GM12878 (cell line): ENCODE measurements at regions not wholly inside any gene's neighbourhood (a gene's known extent, or its start where the extent isn't known, plus 50 kb on each side); places are given as distances from the start of the nearest gene placed in this dataset.
"Not testable (repeated sequence)": the region's sequence is repeated elsewhere in the genome, so short reads cannot be mapped to it uniquely, and the experiment has no call there.

ENCODE experiments used
- ATAC-seq: fragments of 200-7000 bp; cut with Tn5 transposase; 3 replicates; pipeline ENCODE4 v1.9.1; 2020; ENCODE audit warnings: mild to moderate bottlenecking, moderate library complexity
- BruUV-seq: library from RNA; stranded (reverse); fragments of 400-500 nt; replicated peaks from 2 replicates; lab custom pipeline; 2021; lab: Mats Ljungman, UMichigan
- CTCF ChIA-PET: fragments of 300-600 bp; sonication (Branson Sonifier 250); formaldehyde crosslinking; extraction: SDS; loops from one replicate; lab custom pipeline; 2021; ENCODE audit warnings: inconsistent platforms; lab: Yijun Ruan, JAX
- POLR2A ChIA-PET: fragments of 350-600 bp; formaldehyde crosslinking; extraction: SDS; loops from one replicate; lab custom pipeline; 2021; ENCODE audit warnings: inconsistent platforms; lab: Charles Lee
- RAD21 ChIA-PET: fragments of 300-600 bp; sonication (Branson Sonifier 250); formaldehyde crosslinking; loops from one replicate; lab custom pipeline; 2023; ENCODE audit warnings: antibody characterized with exemption; ENCODE audit not compliant: unreplicated experiment; lab: Charles Lee
- SMC1A ChIA-PET: fragments of 300-600 bp; sonication (Branson Sonifier 250); formaldehyde crosslinking; loops from one replicate; lab custom pipeline; 2023; ENCODE audit not compliant: unreplicated experiment, uncharacterized antibody; lab: Charles Lee
- DNase-seq: peaks from one replicate; pipeline ENCODE4 v3.0.0-alpha.2; 2011; ENCODE audit warnings: low read depth, low spot score
- FAIRE-seq: peaks from 3 replicates; lab custom pipeline; 2011; peaks lifted over from hg19 to GRCh38; lab: Jason Lieb, UNC
- H2AFZ ChIP-seq: 2 replicates; pipeline ENCODE4 v1.6.0; 2011; ENCODE audit warnings: low read depth, low read length, control low read depth; ENCODE audit not compliant: control insufficient read depth
- H3K27ac ChIP-seq: 2 replicates; pipeline ENCODE4 v1.5.1; 2011; ENCODE audit warnings: control low read depth; ENCODE audit not compliant: control insufficient read depth, insufficient read depth
- H3K27me3 ChIP-seq, 2 experiments: replicated peaks in 1 of 2; 2 replicates each; pipeline versions ENCODE4 v1.6.0 to v1.6.1; 2011; ENCODE audit warnings: low read length in 1 of 2; ENCODE audit not compliant: control insufficient read depth in 2 of 2, insufficient read depth in 2 of 2
- H3K36me3 ChIP-seq, 2 experiments: 2 replicates each; pipeline ENCODE4 v1.5.1; 2011; ENCODE audit warnings: low read length in 1 of 2; ENCODE audit not compliant: control insufficient read depth in 2 of 2, insufficient read depth in 2 of 2
- H3K4me1 ChIP-seq: 2 replicates; pipeline ENCODE4 v1.6.1; 2011; ENCODE audit warnings: mild to moderate bottlenecking, low read length, moderate library complexity, mixed read lengths; ENCODE audit not compliant: control insufficient read depth, insufficient read depth
- H3K4me2 ChIP-seq: 2 replicates; pipeline ENCODE4 v1.6.0; 2011; ENCODE audit warnings: control low read depth; ENCODE audit not compliant: control insufficient read depth, insufficient read depth
- H3K4me3 ChIP-seq: fragments of 200-600 bp; sonication (generic); 2 replicates; pipeline ENCODE4 v1.5.1; 2016
- H3K79me2 ChIP-seq: 2 replicates; pipeline ENCODE4 v1.6.0; 2011; ENCODE audit warnings: low read length; ENCODE audit not compliant: control insufficient read depth, insufficient read depth
- H3K9ac ChIP-seq: 2 replicates; pipeline ENCODE4 v1.8.0; 2011; ENCODE audit warnings: low read length, control low read depth, mixed read lengths; ENCODE audit not compliant: control insufficient read depth, insufficient read depth
- H3K9me3 ChIP-seq: replicated peaks from 3 replicates; pipeline ENCODE4 v1.5.1; 2011; ENCODE audit warnings: mild to moderate bottlenecking, low read length; ENCODE audit not compliant: control insufficient read depth, insufficient read depth
- H4K20me1 ChIP-seq: 2 replicates; pipeline ENCODE4 v1.6.0; 2011; ENCODE audit not compliant: control insufficient read depth, insufficient read depth
- ETV6 ChIP-seq, 2 experiments: fragments of 450-650 bp in 1 of 2; IDR thresholded peaks in 1 of 2; conservative IDR thresholded peaks in 1 of 2; 2 replicates each; pipeline ENCODE4 v1.6.1; 2014; ENCODE audit warnings: antibody characterized with exemption in 1 of 2, borderline replicate concordance in 1 of 2, low read depth in 1 of 2, mild to moderate bottlenecking in 1 of 2, moderate library complexity in 1 of 2
- KDM1A ChIP-seq: fragments of 200-600 bp; sonication (generic); IDR thresholded peaks from 2 replicates; pipeline ENCODE4 v1.6.1; 2016; ENCODE audit warnings: borderline replicate concordance
- SIN3A ChIP-seq: IDR thresholded peaks from 2 replicates; pipeline ENCODE4 v1.6.1; 2012; ENCODE audit warnings: low read depth, low read length, improper control_type of control experiment
- WGBS: methylation state at CpG from one replicate; pipeline ENCODE4 v1.1.6; 2016; ENCODE audit warnings: low lambda C conversion rate; ENCODE audit not compliant: insufficient replicate concordance, insufficient coverage; ENCODE audit errors: missing lambda C conversion rate; 5-methylcytosine and 5-hydroxymethylcytosine counted together
- in situ Hi-C: fragments of 300-500 bp; cut with MboI; formaldehyde crosslinking; loops from 9 replicates; pipeline ENCODE4 v1.14.3; 2018; ENCODE audit warnings: mixed read lengths
- intact Hi-C: fragments of 100-400 bp; cut with micrococcal nuclease; formaldehyde crosslinking; loops from one replicate; pipeline ENCODE4 v1.14.2; 2022; ENCODE audit not compliant: unreplicated experiment
- TF ChIP-seq, protein P1 (sequence below): IDR thresholded peaks from 2 replicates; pipeline ENCODE4 v1.6.1; 2012; ENCODE audit warnings: improper control_type of control experiment, low read depth, low read length; ENCODE audit not compliant: insufficient replicate concordance
- TF ChIP-seq, protein P2 (sequence below): IDR thresholded peaks from 2 replicates; pipeline ENCODE4 v1.6.1; 2012; ENCODE audit warnings: low read depth, low read length, improper control_type of control experiment

DNA sequence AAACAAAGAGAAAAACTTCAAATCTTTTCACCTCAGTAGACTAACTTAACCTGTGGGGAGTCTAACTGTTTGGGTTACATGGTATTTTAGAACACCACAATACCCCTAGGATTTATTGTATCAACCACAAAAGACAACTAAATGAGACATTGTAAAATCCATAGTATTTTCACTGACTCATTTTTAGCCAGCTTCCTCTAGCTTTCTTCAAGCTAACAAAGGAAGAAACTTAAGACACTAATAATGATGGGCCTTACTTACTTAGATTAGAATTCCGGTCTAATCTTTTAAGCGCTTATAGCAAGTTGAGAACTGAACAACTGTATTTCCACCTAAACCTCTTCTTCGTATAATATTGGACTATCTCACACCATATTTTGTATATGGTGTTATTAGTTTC, 529.3 kb downstream of the DMRTA1 start (continued):
- TF ChIP-seq, protein P1, sequence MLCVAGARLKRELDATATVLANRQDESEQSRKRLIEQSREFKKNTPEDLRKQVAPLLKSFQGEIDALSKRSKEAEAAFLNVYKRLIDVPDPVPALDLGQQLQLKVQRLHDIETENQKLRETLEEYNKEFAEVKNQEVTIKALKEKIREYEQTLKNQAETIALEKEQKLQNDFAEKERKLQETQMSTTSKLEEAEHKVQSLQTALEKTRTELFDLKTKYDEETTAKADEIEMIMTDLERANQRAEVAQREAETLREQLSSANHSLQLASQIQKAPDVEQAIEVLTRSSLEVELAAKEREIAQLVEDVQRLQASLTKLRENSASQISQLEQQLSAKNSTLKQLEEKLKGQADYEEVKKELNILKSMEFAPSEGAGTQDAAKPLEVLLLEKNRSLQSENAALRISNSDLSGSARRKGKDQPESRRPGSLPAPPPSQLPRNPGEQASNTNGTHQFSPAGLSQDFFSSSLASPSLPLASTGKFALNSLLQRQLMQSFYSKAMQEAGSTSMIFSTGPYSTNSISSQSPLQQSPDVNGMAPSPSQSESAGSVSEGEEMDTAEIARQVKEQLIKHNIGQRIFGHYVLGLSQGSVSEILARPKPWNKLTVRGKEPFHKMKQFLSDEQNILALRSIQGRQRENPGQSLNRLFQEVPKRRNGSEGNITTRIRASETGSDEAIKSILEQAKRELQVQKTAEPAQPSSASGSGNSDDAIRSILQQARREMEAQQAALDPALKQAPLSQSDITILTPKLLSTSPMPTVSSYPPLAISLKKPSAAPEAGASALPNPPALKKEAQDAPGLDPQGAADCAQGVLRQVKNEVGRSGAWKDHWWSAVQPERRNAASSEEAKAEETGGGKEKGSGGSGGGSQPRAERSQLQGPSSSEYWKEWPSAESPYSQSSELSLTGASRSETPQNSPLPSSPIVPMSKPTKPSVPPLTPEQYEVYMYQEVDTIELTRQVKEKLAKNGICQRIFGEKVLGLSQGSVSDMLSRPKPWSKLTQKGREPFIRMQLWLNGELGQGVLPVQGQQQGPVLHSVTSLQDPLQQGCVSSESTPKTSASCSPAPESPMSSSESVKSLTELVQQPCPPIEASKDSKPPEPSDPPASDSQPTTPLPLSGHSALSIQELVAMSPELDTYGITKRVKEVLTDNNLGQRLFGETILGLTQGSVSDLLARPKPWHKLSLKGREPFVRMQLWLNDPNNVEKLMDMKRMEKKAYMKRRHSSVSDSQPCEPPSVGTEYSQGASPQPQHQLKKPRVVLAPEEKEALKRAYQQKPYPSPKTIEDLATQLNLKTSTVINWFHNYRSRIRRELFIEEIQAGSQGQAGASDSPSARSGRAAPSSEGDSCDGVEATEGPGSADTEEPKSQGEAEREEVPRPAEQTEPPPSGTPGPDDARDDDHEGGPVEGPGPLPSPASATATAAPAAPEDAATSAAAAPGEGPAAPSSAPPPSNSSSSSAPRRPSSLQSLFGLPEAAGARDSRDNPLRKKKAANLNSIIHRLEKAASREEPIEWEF: no peak
- no peak for TF ChIP-seq KDM1A

DNA sequence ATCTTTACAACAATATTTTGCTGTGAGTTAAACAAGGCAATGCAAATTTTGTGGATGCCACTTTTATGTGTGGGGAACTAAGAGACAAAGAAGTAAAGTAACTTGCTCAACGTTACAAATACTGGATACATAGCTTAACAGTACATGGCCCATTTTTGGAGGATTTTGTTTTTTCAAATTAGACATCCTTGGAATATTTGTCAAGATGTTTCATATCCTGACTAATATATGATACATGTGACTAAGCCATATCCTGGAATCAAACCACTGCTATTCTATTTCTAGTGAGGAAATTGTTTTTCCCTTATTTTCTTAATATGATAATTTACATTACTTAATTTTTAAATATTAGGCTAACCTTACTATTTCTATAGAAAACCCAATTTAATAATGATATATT, 529.8 kb downstream of the DMRTA1 start:
- H3K9ac ChIP-seq: no peak overlapping the region
- intact Hi-C loops: no loop called here
- DNase-seq: no peak
- no peak for FAIRE-seq
- no peaks in the 10 kb centered on the region for H3K4me1 ChIP-seq
- H3K9me3 ChIP-seq: no peaks in the 10 kb centered on the region
- no peaks in the 10 kb centered on the region for H3K79me2 ChIP-seq
- H3K4me2 ChIP-seq: no peak overlapping the region
- H3K27me3 ChIP-seq: no peaks in the 10 kb centered on the region
- ChIA-PET SMC1A (interaction anchor here (0.9 to 1.4 kb wide), 2 partner anchors 35 to 137 kb away, joined by 3 read pairs; no protein-coding TSS in a partner anchor), POLR2A (no interaction called here), RAD21 (interaction anchor here (1.2 kb wide), 1 partner anchor 63 kb away, joined by 3 read pairs; no protein-coding TSS in a partner anchor), CTCF (interaction anchor here (0.6 kb wide), 1 partner anchor 248 kb away, joined by 3 read pairs; no protein-coding TSS in a partner anchor)
- TF ChIP-seq ETV6 (conservative IDR thresholded peaks at IDR 0.05 in 1 of 2, IDR thresholded peaks at IDR 0.05 in 1 of 2; ENCODE audit: borderline replicate concordance in 1 of 2, low read depth in 1 of 2) (no peak), SIN3A (no peak)
- TF ChIP-seq, protein P2, sequence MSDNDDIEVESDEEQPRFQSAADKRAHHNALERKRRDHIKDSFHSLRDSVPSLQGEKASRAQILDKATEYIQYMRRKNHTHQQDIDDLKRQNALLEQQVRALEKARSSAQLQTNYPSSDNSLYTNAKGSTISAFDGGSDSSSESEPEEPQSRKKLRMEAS: no peak
- WGBS: 36% methylated on average over 1 of the region's 1 CpG
- no peaks in the 10 kb centered on the region for H3K36me3 ChIP-seq
- H4K20me1 ChIP-seq: no peaks in the 10 kb centered on the region
- H3K27ac ChIP-seq: no peak overlapping the region
- BruUV-seq: no TSS peak
- no peak overlapping the region for H3K4me3 ChIP-seq
- no peak overlapping the region for H2AFZ ChIP-seq
- in situ Hi-C loops: no loop called here
- ATAC-seq: no peak

DNA sequence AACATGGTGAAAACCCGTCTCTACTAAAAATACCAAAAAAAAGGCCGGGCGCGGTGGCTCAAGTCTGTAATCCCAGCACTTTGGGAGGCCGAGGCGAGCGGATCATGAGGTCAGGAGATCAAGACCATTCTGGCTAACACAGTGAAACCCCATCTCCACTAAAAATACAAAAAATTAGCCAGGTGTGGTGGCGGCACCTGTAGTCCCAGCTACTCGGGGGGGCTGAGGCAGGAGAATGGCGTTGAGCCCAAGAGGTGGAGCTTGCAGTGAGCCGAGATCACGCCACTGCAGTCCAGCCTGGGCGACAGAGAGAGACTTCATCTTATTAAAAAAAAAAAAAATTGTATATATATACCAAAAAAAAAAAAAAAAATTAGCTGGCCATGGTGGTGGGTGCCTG, 533.8 kb downstream of the DMRTA1 start:
- H3K4me3 ChIP-seq, in situ Hi-C loops, BruUV-seq, DNase-seq, H2AFZ ChIP-seq, H3K79me2 ChIP-seq, H3K9ac ChIP-seq, intact Hi-C loops, H3K27me3 ChIP-seq, H3K36me3 ChIP-seq, H3K4me2 ChIP-seq, FAIRE-seq, H4K20me1 ChIP-seq, POLR2A ChIA-PET, ATAC-seq, H3K4me1 ChIP-seq, H3K27ac ChIP-seq, H3K9me3 ChIP-seq: not testable (repeated sequence)
- RAD21 ChIA-PET: interaction anchor here (0.7 kb wide), 2 partner anchors 35 to 56 kb away, joined by 3 read pairs; no protein-coding TSS in a partner anchor
- CTCF ChIA-PET: interaction anchor here (0.6 kb wide), 1 partner anchor 28 kb away, joined by 3 read pairs; no protein-coding TSS in a partner anchor
- SMC1A ChIA-PET: interaction anchor here (0.6 to 1.1 kb wide), 3 partner anchors 66 to 288 kb away, joined by 3 to 4 read pairs (median 3); no protein-coding TSS in a partner anchor
- 41% methylated on average over 13 of the region's 13 CpGs for WGBS
